Mucosa of descending colon (tissue), 3 donors: ENCODE measurements at regions not wholly inside any gene's neighbourhood (a gene's known extent, or its start where the extent isn't known, plus 50 kb on each side); places are given as distances from the start of the nearest gene placed in this dataset.
"Not testable (repeated sequence)": the region's sequence is repeated elsewhere in the genome, so short reads cannot be mapped to it uniquely, and the experiment has no call there.

Experiments used
- ATAC-seq: fragments of 200-7000 bp; cut with Tn5 transposase; one replicate; pipeline ENCODE4 v1.9.1; 2020; ENCODE audit warnings: mild to moderate bottlenecking, moderate library complexity
- DNase-seq, 3 donors: peaks; one replicate each; pipeline ENCODE4 v3.0.0-alpha.2; 2020
- H3K36me3 ChIP-seq: fragments of 200-600 bp; one replicate; pipeline ENCODE4 v1.8.0; 2021; ENCODE audit warnings: low read depth, mild to moderate bottlenecking
- H3K4me1 ChIP-seq: fragments of 200-600 bp; one replicate; pipeline ENCODE4 v1.8.0; 2021; ENCODE audit warnings: low read depth, mild to moderate bottlenecking
- H3K4me3 ChIP-seq: fragments of 200-600 bp; one replicate; pipeline ENCODE4 v1.8.0; 2021; ENCODE audit warnings: mild to moderate bottlenecking
- H3K9me3 ChIP-seq: fragments of 200-600 bp; one replicate; pipeline ENCODE4 v1.8.0; 2021; ENCODE audit warnings: mild to moderate bottlenecking
- CTCF ChIP-seq: fragments of 200-600 bp; IDR thresholded peaks from one replicate; pipeline ENCODE4 v1.8.0; 2022; ENCODE audit warnings: antibody characterized with exemption, mild to moderate bottlenecking
- intact Hi-C, 2 donors: fragments of 100-400 bp; cut with DNase I in 1 of 2; cut with micrococcal nuclease in 1 of 2; formaldehyde crosslinking; loops; one replicate each; pipeline versions ENCODE4 v1.11.0 to v1.11.1; 2022; cut with DNase I, micrococcal nuclease
- donor health status: DM: no; HTN: no; CAD: no; lungs with moderate emphysema.
- donor health status: DM: no; HTN: no; CAD: no.
- donor health status: DM: no; HTN: yes; CAD: no.

- DNase-seq (no peak), ATAC-seq (no peak)
- no peaks in the 10 kb centered on the region for H3K36me3 ChIP-seq
- intact Hi-C loops: no loop called here
- H3K4me3 ChIP-seq: no peak overlapping the region
- H3K4me1 ChIP-seq: no peaks in the 10 kb centered on the region
- TF ChIP-seq CTCF: no peak
- no peaks in the 10 kb centered on the region for H3K9me3 ChIP-seq
Measured at GRCh38 chr5:105630803-105631202, 2039.9 kb downstream of the EFNA5 start.

GRCh38 chr5:105619725-105620124, 2051.0 kb downstream of the EFNA5 start:
- Histone ChIP-seq H3K36me3 (no peaks in the 10 kb centered on the region), H3K9me3 (no peaks in the 10 kb centered on the region), H3K4me1 (no peaks in the 10 kb centered on the region), H3K4me3 (no peak overlapping the region)
- ATAC-seq (peak; percentile 31), DNase-seq (peak in 1 of 3 donors; percentile 6)
- intact Hi-C loops: no loop called here
- TF ChIP-seq CTCF: no peak

GRCh38 chr5:105617436-105618215, 2053.1 kb downstream of the EFNA5 start:
- no peak overlapping the region for H3K4me3 ChIP-seq
- no peaks in the 10 kb centered on the region for H3K36me3 ChIP-seq
- no peak for TF ChIP-seq CTCF
- ATAC-seq: no peak
- intact Hi-C loops: no loop called here
- no peak for DNase-seq
- no peaks in the 10 kb centered on the region for H3K9me3 ChIP-seq
- no peaks in the 10 kb centered on the region for H3K4me1 ChIP-seq

GRCh38 chr5:105616599-105616998, 2054.0 kb upstream of the NUDT12 start:
- no peaks in the 10 kb centered on the region for H3K4me1 ChIP-seq
- TF ChIP-seq CTCF: no peak
- no peaks in the 10 kb centered on the region for H3K36me3 ChIP-seq
- ATAC-seq (no peak), DNase-seq (no peak)
- intact Hi-C loops: no loop called here
- no peak overlapping the region for H3K4me3 ChIP-seq
- H3K9me3 ChIP-seq: no peaks in the 10 kb centered on the region

- not testable (repeated sequence) for ATAC-seq, DNase-seq
Measured at GRCh38 chr5:105602406-105602805, 2039.8 kb upstream of the NUDT12 start.

GRCh38 chr5:105593011-105593760, 2030.6 kb upstream of the NUDT12 start:
- no peak for TF ChIP-seq CTCF
- H3K4me1 ChIP-seq: no peaks in the 10 kb centered on the region
- DNase-seq (no peak), ATAC-seq (no peak)
- H3K36me3 ChIP-seq: no peaks in the 10 kb centered on the region
- intact Hi-C loops: no loop called here
- H3K4me3 ChIP-seq: no peak overlapping the region
- no peaks in the 10 kb centered on the region for H3K9me3 ChIP-seq

More at GRCh38 chr5:105602406-105602805, 2039.8 kb upstream of the NUDT12 start:
- intact Hi-C loops, H3K4me3 ChIP-seq, H3K4me1 ChIP-seq, H3K36me3 ChIP-seq: not testable (repeated sequence)
- peaks cover 22% of the 10 kb centered on the region for H3K9me3 ChIP-seq
